Parathyroid adenoma (tissue), 2 donors: ENCODE measurements at regions not wholly inside any gene's neighbourhood (a gene's known extent, or its start where the extent isn't known, plus 50 kb on each side); places are given as distances from the start of the nearest gene placed in this dataset.

Experiments
- H2AFZ ChIP-seq: fragments of 300-600 bp; sonication (generic); one replicate; pipeline ENCODE4 v1.7.0; 2017; ENCODE audit warnings: antibody characterized with exemption, mild to moderate bottlenecking
- H3K27ac ChIP-seq: fragments of 300-600 bp; sonication (generic); one replicate; pipeline ENCODE4 v1.7.0; 2017
- H3K27me3 ChIP-seq: fragments of 300-600 bp; sonication (generic); one replicate; pipeline ENCODE4 v1.7.0; 2017; ENCODE audit warnings: low read length; ENCODE audit not compliant: control insufficient read depth, insufficient read depth
- H3K36me3 ChIP-seq: fragments of 300-600 bp; sonication (generic); one replicate; pipeline ENCODE4 v1.7.0; 2017; ENCODE audit warnings: low read length; ENCODE audit not compliant: control insufficient read depth, insufficient read depth
- H3K4me1 ChIP-seq: fragments of 300-600 bp; sonication (generic); one replicate; pipeline ENCODE4 v1.7.0; 2017; ENCODE audit warnings: control low read depth
- H3K4me2 ChIP-seq: fragments of 300-600 bp; sonication (generic); one replicate; pipeline ENCODE4 v1.7.0; 2017; ENCODE audit warnings: low read length
- H3K4me3 ChIP-seq: fragments of 300-600 bp; sonication (generic); one replicate; pipeline ENCODE4 v1.7.0; 2017; ENCODE audit warnings: low read depth, low read length
- H3K79me2 ChIP-seq: fragments of 300-600 bp; sonication (generic); one replicate; pipeline ENCODE4 v1.7.0; 2017; ENCODE audit warnings: control low read depth
- H3K9ac ChIP-seq: fragments of 300-600 bp; sonication (generic); one replicate; pipeline ENCODE4 v1.7.0; 2017; ENCODE audit warnings: mild to moderate bottlenecking
- H3K9me3 ChIP-seq: fragments of 300-600 bp; sonication (generic); one replicate; pipeline ENCODE4 v1.7.0; 2017; ENCODE audit warnings: low read length; ENCODE audit not compliant: control insufficient read depth
- TF ChIP-seq, protein P1 (sequence below): fragments of 300-600 bp; sonication (generic); IDR thresholded peaks from one replicate; pipeline ENCODE4 v1.7.0; 2017; ENCODE audit warnings: antibody characterized with exemption, mild to moderate bottlenecking
- donor health status: primary hyperparathyroidism.

DNA sequence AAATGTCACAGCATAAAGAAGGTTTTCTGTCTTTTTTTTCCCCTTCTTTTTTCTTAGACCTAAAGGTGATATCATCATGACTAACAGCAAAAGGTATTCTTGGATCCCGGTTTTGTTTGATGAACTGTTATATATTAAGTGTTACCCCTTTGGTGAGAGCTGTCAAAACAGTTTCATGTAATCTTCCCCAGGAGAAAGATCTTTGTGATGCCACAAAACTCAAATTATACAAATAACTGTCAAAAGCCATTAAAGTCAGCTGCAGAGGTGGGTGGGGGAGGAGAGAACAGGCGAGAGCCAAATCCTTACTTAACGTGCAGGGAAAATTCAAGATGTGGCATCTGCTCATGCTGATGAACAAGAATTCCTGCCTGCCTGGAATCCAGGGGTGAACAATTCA lies 258.2 kb downstream of the BMP7 start:
- Histone ChIP-seq H2AFZ (no peak overlapping the region), H3K9me3 (no peaks in the 10 kb centered on the region), H3K4me2 (no peak overlapping the region), H3K36me3 (no peaks in the 10 kb centered on the region), H3K27me3 (no peaks in the 10 kb centered on the region), H3K79me2 (no peaks in the 10 kb centered on the region), H3K27ac (no peak overlapping the region), H3K4me1 (no peaks in the 10 kb centered on the region), H3K4me3 (no peak overlapping the region), H3K9ac (no peak overlapping the region)
- TF ChIP-seq, protein P1, sequence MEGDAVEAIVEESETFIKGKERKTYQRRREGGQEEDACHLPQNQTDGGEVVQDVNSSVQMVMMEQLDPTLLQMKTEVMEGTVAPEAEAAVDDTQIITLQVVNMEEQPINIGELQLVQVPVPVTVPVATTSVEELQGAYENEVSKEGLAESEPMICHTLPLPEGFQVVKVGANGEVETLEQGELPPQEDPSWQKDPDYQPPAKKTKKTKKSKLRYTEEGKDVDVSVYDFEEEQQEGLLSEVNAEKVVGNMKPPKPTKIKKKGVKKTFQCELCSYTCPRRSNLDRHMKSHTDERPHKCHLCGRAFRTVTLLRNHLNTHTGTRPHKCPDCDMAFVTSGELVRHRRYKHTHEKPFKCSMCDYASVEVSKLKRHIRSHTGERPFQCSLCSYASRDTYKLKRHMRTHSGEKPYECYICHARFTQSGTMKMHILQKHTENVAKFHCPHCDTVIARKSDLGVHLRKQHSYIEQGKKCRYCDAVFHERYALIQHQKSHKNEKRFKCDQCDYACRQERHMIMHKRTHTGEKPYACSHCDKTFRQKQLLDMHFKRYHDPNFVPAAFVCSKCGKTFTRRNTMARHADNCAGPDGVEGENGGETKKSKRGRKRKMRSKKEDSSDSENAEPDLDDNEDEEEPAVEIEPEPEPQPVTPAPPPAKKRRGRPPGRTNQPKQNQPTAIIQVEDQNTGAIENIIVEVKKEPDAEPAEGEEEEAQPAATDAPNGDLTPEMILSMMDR, result no peak

- no peak overlapping the region for H2AFZ ChIP-seq
Measured at GRCh38 chr20:57009355-57009754, 257.1 kb downstream of the BMP7 start.

DNA sequence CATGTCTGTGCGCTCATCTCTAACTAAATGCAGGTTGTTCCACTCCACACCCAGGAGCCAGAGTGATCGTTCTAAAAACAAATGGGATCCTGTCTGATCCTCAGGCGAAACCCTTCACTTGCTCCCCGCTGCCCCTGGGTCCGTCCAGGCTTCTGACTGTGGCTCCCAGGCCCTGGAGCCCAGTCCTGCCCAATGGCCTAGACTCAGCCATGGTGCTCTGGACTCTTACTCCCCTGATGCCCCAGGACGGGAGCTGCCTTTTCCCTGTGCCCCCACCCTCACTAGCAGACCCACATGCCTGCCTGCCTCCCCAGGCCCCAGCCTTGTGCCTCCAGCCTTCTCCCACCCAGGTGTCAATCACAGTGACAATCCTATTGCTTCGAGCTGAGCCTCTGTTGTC lies 256.7 kb downstream of the BMP7 start:
- H3K4me1 ChIP-seq, result no peaks in the 10 kb centered on the region
- H3K36me3 ChIP-seq, result no peaks in the 10 kb centered on the region
- H2AFZ ChIP-seq, result no peak overlapping the region
- TF ChIP-seq, protein P1, result no peak
- H3K4me2 ChIP-seq, result no peak overlapping the region
- H3K27ac ChIP-seq, result no peak overlapping the region
- H3K9ac ChIP-seq, result no peak overlapping the region
- H3K9me3 ChIP-seq, result no peaks in the 10 kb centered on the region
- H3K27me3 ChIP-seq, result no peaks in the 10 kb centered on the region
- H3K4me3 ChIP-seq, result no peak overlapping the region
- H3K79me2 ChIP-seq, result no peaks in the 10 kb centered on the region

More at GRCh38 chr20:57009355-57009754, 257.1 kb downstream of the BMP7 start:
- Histone ChIP-seq H3K36me3 (no peaks in the 10 kb centered on the region), H3K4me3 (no peak overlapping the region), H3K9ac (no peak overlapping the region), H3K79me2 (no peaks in the 10 kb centered on the region), H3K4me2 (no peak overlapping the region), H3K27me3 (no peaks in the 10 kb centered on the region), H3K4me1 (no peaks in the 10 kb centered on the region), H3K27ac (no peak overlapping the region), H3K9me3 (no peaks in the 10 kb centered on the region)
- TF ChIP-seq, protein P1, result no peak

GRCh38 chr20:57012691-57013090 lies 253.8 kb downstream of the BMP7 start:
- Histone ChIP-seq H3K27me3 (no peaks in the 10 kb centered on the region), H3K36me3 (no peaks in the 10 kb centered on the region), H3K4me2 (no peak overlapping the region), H3K9me3 (no peaks in the 10 kb centered on the region), H2AFZ (no peak overlapping the region), H3K27ac (no peak overlapping the region), H3K4me3 (no peak overlapping the region), H3K4me1 (no peaks in the 10 kb centered on the region), H3K9ac (no peak overlapping the region), H3K79me2 (no peaks in the 10 kb centered on the region)
- TF ChIP-seq, protein P1, result no peak

DNA sequence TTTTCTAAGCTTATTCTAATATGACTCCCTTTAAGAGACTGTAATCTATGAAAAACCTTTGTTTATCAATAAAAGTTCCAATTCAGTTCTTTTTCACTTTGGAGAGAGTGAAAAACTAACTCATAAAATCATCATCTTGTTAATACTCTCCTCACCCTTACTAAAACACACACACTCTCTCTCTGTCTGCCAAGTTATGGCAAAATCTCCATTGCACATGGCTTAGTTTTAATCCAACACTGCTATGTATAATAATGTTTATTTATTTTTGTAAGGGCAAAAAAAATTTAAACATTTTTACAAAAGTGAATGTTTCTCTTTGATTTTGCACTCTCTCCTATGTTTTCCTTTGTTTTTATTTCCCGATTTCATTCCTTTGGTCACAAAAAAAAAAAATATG lies 253.2 kb downstream of the BMP7 start:
- TF ChIP-seq, protein P1, result no peak
- Histone ChIP-seq H3K4me2 (no peak overlapping the region), H3K27me3 (no peaks in the 10 kb centered on the region), H3K4me1 (no peaks in the 10 kb centered on the region), H3K9me3 (no peaks in the 10 kb centered on the region), H3K79me2 (no peaks in the 10 kb centered on the region), H3K4me3 (no peak overlapping the region), H3K27ac (no peak overlapping the region), H3K36me3 (no peaks in the 10 kb centered on the region), H3K9ac (no peak overlapping the region), H2AFZ (no peak overlapping the region)
